SK-N-SH treated with all-trans-retinoic acid at 6 μM for 48 hours (cell line): ENCODE measurements at regions not wholly inside any gene's neighbourhood (a gene's known extent, or its start where the extent isn't known, plus 50 kb on each side); places are given as distances from the start of the nearest gene placed in this dataset.

Experiments
- ATAC-seq: fragments of 200-7000 bp; cut with Tn5 transposase; 3 replicates; pipeline ENCODE4 v1.9.1; 2020; ENCODE audit warnings: mild to moderate bottlenecking, moderate library complexity
- ARNTL ChIP-seq: fragments of 450-650 bp; formaldehyde crosslinking; IDR thresholded peaks from 2 replicates; pipeline ENCODE4 v1.5.0; 2020; ENCODE audit warnings: low read depth, mild to moderate bottlenecking, moderate library complexity, borderline replicate concordance
- BACH2 ChIP-seq: fragments of 250-450 bp; sonication (Bioruptor Pico); IDR thresholded peaks from 2 replicates; pipeline ENCODE4 v1.9.0; 2021; ENCODE audit warnings: mild to moderate bottlenecking, borderline replicate concordance
- CREB5 ChIP-seq: fragments of 250-450 bp; sonication (Bioruptor Pico); IDR thresholded peaks from 2 replicates; pipeline ENCODE4 v1.5.1; 2020; ENCODE audit warnings: low read depth, mild to moderate bottlenecking, moderate library complexity
- CSDC2 ChIP-seq: fragments of 250-450 bp; sonication (Bioruptor Pico); IDR thresholded peaks from 2 replicates; pipeline ENCODE4 v1.5.0; 2020; ENCODE audit warnings: mild to moderate bottlenecking, moderate library complexity
- ESRRG ChIP-seq: fragments of 250-450 bp; sonication (Bioruptor Pico); IDR thresholded peaks from 2 replicates; pipeline ENCODE4 v1.6.1; 2021; ENCODE audit warnings: mild to moderate bottlenecking
- GLIS3 ChIP-seq: fragments of 250-450 bp; sonication (Bioruptor Pico); IDR thresholded peaks from 2 replicates; pipeline ENCODE4 v1.5.0; 2020; ENCODE audit warnings: mild to moderate bottlenecking, moderate library complexity
- ISL1 ChIP-seq: fragments of 250-450 bp; sonication (Bioruptor Pico); IDR thresholded peaks from 2 replicates; pipeline ENCODE4 v2.1.2; 2022; ENCODE audit warnings: mild to moderate bottlenecking, moderate library complexity
- OSR1 ChIP-seq: fragments of 250-450 bp; sonication (Bioruptor Pico); IDR thresholded peaks from 2 replicates; pipeline ENCODE4 v1.8.0; 2022; ENCODE audit warnings: moderate library complexity, mild to moderate bottlenecking, inconsistent platforms
- PPARA ChIP-seq: fragments of 250-450 bp; sonication (Bioruptor Pico); IDR thresholded peaks from 2 replicates; pipeline ENCODE4 v1.5.0; 2020; ENCODE audit warnings: mild to moderate bottlenecking, borderline replicate concordance
- RARB ChIP-seq: fragments of 250-450 bp; sonication (Bioruptor Pico); IDR thresholded peaks from 2 replicates; pipeline ENCODE4 v1.8.0; 2021; ENCODE audit warnings: mild to moderate bottlenecking, moderate library complexity
- TCF4 ChIP-seq: fragments of 250-450 bp; sonication (Bioruptor Pico); IDR thresholded peaks from 2 replicates; pipeline ENCODE4 v1.8.0; 2021; ENCODE audit warnings: mild to moderate bottlenecking, moderate library complexity, borderline replicate concordance
- TOX ChIP-seq: fragments of 250-450 bp; sonication (Bioruptor Pico); IDR thresholded peaks from 2 replicates; pipeline ENCODE4 v1.8.0; 2021; ENCODE audit warnings: mild to moderate bottlenecking, moderate library complexity, borderline replicate concordance
- TSHZ2 ChIP-seq: fragments of 250-450 bp; sonication (Bioruptor Pico); IDR thresholded peaks from 2 replicates; pipeline ENCODE4 v1.5.0; 2020; ENCODE audit warnings: mild to moderate bottlenecking, moderate library complexity
- ZC3H10 ChIP-seq: fragments of 250-450 bp; sonication (Bioruptor Pico); IDR thresholded peaks from 2 replicates; pipeline ENCODE4 v1.5.1; 2021; ENCODE audit warnings: mild to moderate bottlenecking, moderate library complexity
- ZFP30 ChIP-seq: fragments of 450-650 bp; formaldehyde crosslinking; IDR thresholded peaks from 2 replicates; pipeline ENCODE4 v1.5.0; 2022; ENCODE audit warnings: mild to moderate bottlenecking, moderate library complexity
- ZNF565 ChIP-seq: fragments of 450-650 bp; formaldehyde crosslinking; conservative IDR thresholded peaks from 2 replicates; pipeline ENCODE4 v1.5.0; 2020; ENCODE audit warnings: low read depth, mild to moderate bottlenecking, moderate library complexity
- ZNF70 ChIP-seq: fragments of 450-650 bp; formaldehyde crosslinking; IDR thresholded peaks from 2 replicates; pipeline ENCODE4 v1.5.0; 2020; ENCODE audit warnings: mild to moderate bottlenecking, moderate library complexity
- ZNF8 ChIP-seq: fragments of 450-650 bp; formaldehyde crosslinking; IDR thresholded peaks from 2 replicates; pipeline ENCODE4 v1.5.0; 2020; ENCODE audit warnings: mild to moderate bottlenecking, moderate library complexity
- TF ChIP-seq, protein P1 (sequence below): fragments of 250-450 bp; sonication (Bioruptor Pico); IDR thresholded peaks from 2 replicates; pipeline ENCODE4 v1.5.1; 2021; ENCODE audit warnings: mild to moderate bottlenecking, moderate library complexity
- TF ChIP-seq, protein P2 (sequence below): fragments of 250-450 bp; sonication (Bioruptor Pico); IDR thresholded peaks from 2 replicates; pipeline ENCODE4 v1.8.0; 2021; ENCODE audit warnings: low read depth, mild to moderate bottlenecking, moderate library complexity, borderline replicate concordance
- TF ChIP-seq, protein P3 (sequence below): fragments of 250-450 bp; sonication (Bioruptor Pico); IDR thresholded peaks from 2 replicates; pipeline ENCODE4 v1.8.0; 2020; ENCODE audit warnings: mild to moderate bottlenecking, moderate library complexity, borderline replicate concordance

DNA sequence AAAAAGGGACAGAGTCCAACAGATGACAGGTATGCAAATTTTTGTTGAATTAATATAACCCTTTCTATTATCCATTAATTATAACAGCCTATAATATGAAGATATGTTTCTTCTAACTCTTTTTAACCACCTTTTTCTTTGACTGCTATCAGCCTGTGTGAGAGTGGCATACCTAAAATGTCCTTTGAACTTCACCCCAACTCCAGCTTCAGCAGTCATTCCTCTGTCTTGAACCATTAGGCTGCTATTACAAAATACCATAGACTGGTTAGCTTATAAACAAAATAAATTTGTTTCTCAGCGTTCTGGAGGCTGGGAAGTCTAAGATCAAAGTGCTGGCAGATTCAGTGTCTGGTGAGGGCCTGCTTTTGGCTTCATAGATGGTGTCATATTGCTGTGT is 564.6 kb upstream of the FAT3 start:
- ATAC-seq, result no peak
- TF ChIP-seq, protein P1, sequence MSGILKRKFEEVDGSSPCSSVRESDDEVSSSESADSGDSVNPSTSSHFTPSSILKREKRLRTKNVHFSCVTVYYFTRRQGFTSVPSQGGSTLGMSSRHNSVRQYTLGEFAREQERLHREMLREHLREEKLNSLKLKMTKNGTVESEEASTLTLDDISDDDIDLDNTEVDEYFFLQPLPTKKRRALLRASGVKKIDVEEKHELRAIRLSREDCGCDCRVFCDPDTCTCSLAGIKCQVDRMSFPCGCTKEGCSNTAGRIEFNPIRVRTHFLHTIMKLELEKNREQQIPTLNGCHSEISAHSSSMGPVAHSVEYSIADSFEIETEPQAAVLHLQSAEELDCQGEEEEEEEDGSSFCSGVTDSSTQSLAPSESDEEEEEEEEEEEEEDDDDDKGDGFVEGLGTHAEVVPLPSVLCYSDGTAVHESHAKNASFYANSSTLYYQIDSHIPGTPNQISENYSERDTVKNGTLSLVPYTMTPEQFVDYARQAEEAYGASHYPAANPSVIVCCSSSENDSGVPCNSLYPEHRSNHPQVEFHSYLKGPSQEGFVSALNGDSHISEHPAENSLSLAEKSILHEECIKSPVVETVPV (CRISPR knock-in tag), result no peak
- TF ChIP-seq ZFP30 (CRISPR knock-in tag), result no peak
- TF ChIP-seq, protein P2, sequence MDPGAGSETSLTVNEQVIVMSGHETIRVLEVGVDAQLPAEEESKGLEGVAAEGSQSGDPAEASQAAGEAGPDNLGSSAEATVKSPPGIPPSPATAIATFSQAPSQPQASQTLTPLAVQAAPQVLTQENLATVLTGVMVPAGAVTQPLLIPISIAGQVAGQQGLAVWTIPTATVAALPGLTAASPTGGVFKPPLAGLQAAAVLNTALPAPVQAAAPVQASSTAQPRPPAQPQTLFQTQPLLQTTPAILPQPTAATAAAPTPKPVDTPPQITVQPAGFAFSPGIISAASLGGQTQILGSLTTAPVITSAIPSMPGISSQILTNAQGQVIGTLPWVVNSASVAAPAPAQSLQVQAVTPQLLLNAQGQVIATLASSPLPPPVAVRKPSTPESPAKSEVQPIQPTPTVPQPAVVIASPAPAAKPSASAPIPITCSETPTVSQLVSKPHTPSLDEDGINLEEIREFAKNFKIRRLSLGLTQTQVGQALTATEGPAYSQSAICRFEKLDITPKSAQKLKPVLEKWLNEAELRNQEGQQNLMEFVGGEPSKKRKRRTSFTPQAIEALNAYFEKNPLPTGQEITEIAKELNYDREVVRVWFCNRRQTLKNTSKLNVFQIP (CRISPR knock-in tag), result no peak
- TF ChIP-seq PPARA (CRISPR knock-in tag), result no peak
- no peak for TF ChIP-seq ARNTL (CRISPR knock-in tag)
- TF ChIP-seq, protein P3, sequence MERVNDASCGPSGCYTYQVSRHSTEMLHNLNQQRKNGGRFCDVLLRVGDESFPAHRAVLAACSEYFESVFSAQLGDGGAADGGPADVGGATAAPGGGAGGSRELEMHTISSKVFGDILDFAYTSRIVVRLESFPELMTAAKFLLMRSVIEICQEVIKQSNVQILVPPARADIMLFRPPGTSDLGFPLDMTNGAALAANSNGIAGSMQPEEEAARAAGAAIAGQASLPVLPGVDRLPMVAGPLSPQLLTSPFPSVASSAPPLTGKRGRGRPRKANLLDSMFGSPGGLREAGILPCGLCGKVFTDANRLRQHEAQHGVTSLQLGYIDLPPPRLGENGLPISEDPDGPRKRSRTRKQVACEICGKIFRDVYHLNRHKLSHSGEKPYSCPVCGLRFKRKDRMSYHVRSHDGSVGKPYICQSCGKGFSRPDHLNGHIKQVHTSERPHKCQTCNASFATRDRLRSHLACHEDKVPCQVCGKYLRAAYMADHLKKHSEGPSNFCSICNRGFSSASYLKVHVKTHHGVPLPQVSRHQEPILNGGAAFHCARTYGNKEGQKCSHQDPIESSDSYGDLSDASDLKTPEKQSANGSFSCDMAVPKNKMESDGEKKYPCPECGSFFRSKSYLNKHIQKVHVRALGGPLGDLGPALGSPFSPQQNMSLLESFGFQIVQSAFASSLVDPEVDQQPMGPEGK (CRISPR knock-in tag), result no peak
- TF ChIP-seq RARB (CRISPR knock-in tag), result no peak
- TF ChIP-seq ZNF70 (CRISPR knock-in tag), result no peak
- no peak for TF ChIP-seq TSHZ2 (CRISPR knock-in tag)
- no peak for TF ChIP-seq TCF4 (CRISPR knock-in tag)
- TF ChIP-seq ZNF565 (CRISPR knock-in tag), result no peak
- TF ChIP-seq CSDC2 (CRISPR knock-in tag), result no peak
- no peak for TF ChIP-seq ZNF8
- no peak for TF ChIP-seq ISL1 (CRISPR knock-in tag)
- TF ChIP-seq TOX, result no peak
- no peak for TF ChIP-seq ZC3H10 (CRISPR knock-in tag)
- no peak for TF ChIP-seq ESRRG (CRISPR knock-in tag)
- TF ChIP-seq GLIS3 (CRISPR knock-in tag), result no peak

DNA sequence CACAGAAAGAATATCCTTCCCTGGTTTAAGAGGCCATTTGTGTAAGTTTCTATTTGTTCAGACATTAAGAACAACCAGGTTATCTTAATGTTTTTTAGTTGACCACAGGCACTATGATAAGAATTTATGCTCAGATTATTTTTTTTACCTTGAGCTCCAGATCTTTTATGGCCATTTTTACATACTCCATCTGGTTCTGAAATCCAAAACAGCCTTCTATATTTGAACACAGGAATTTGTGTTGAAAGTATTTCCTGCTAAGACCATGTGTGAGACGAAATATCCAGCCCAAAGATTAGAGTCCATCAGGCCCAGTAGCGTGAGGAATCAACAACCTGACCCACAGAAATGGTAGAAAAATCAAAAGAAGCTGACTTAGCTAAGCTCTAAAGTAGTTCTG is 569.9 kb upstream of the FAT3 start:
- TF ChIP-seq BACH2 (CRISPR knock-in tag), result no peak
- TF ChIP-seq CREB5 (CRISPR knock-in tag), result no peak
- no peak for TF ChIP-seq OSR1 (CRISPR knock-in tag)
- no peak for TF ChIP-seq TCF4 (CRISPR knock-in tag)
- no peak for TF ChIP-seq PPARA (CRISPR knock-in tag)
- no peak for TF ChIP-seq ZFP30 (CRISPR knock-in tag)
- TF ChIP-seq GLIS3 (CRISPR knock-in tag), result no peak
- no peak for TF ChIP-seq ZNF8
- no peak for TF ChIP-seq ZNF565 (CRISPR knock-in tag)
- TF ChIP-seq CSDC2 (CRISPR knock-in tag), result no peak
- ATAC-seq, result no peak

- TF ChIP-seq OSR1 (CRISPR knock-in tag) (no peak), CSDC2 (CRISPR knock-in tag) (no peak), ZFP30 (CRISPR knock-in tag) (no peak), ZNF565 (CRISPR knock-in tag) (no peak), TSHZ2 (CRISPR knock-in tag) (no peak)
- TF ChIP-seq, all 23 proteins: peak for 0
- ATAC-seq, result no peak
These were observed 571.4 kb upstream of the FAT3 start for GRCh38 chr11:91653079-91653754.
